MM.1S (cell line): ENCODE measurements at regions not wholly inside any gene's neighbourhood (a gene's known extent, or its start where the extent isn't known, plus 50 kb on each side); places are given as distances from the start of the nearest gene placed in this dataset.

Source experiments
- DNase-seq: peaks from one replicate; pipeline ENCODE4 v3.0.0-alpha.2; 2015
- H2AFZ ChIP-seq: fragments of 300-600 bp; sonication (generic); 2 replicates; pipeline ENCODE4 v1.6.0; 2016; ENCODE audit warnings: antibody characterized with exemption, low read length
- H3F3A ChIP-seq: fragments of 300-600 bp; sonication (generic); 2 replicates; pipeline ENCODE4 v1.6.1; 2016; ENCODE audit warnings: mild to moderate bottlenecking, antibody characterized with exemption, low read length, moderate library complexity, mixed read lengths; ENCODE audit not compliant: insufficient read depth
- H3K27ac ChIP-seq: fragments of 300-600 bp; sonication (generic); 2 replicates; pipeline ENCODE4 v1.5.1; 2016; ENCODE audit warnings: mild to moderate bottlenecking, low read length
- H3K27me3 ChIP-seq: fragments of 300-600 bp; sonication (generic); replicated peaks from 2 replicates; pipeline ENCODE4 v1.6.0; 2016; ENCODE audit warnings: low read length; ENCODE audit not compliant: insufficient read depth
- H3K36me3 ChIP-seq: fragments of 300-600 bp; sonication (generic); replicated peaks from 2 replicates; pipeline ENCODE4 v1.6.1; 2016; ENCODE audit warnings: mild to moderate bottlenecking, low read length, mixed read lengths; ENCODE audit not compliant: insufficient read depth
- H3K4me1 ChIP-seq: fragments of 300-600 bp; sonication (generic); 2 replicates; pipeline ENCODE4 v1.6.1; 2016; ENCODE audit warnings: low read length, mixed read lengths
- H3K4me2 ChIP-seq: fragments of 300-600 bp; sonication (generic); 2 replicates; pipeline ENCODE4 v1.6.0; 2016; ENCODE audit warnings: low read depth, low read length
- H3K4me3 ChIP-seq: fragments of 300-600 bp; sonication (generic); 2 replicates; pipeline ENCODE4 v1.5.1; 2016; ENCODE audit warnings: low read length, mixed read lengths
- H3K79me2 ChIP-seq: fragments of 300-600 bp; sonication (generic); 2 replicates; pipeline ENCODE4 v1.6.1; 2016; ENCODE audit warnings: mixed run types, low read length, mixed read lengths
- H3K9ac ChIP-seq: fragments of 300-600 bp; sonication (generic); 2 replicates; pipeline ENCODE4 v1.6.1; 2016; ENCODE audit warnings: low read length, mixed read lengths
- H3K9me2 ChIP-seq: fragments of 300-600 bp; sonication (generic); replicated peaks from 2 replicates; pipeline ENCODE4 v1.6.1; 2016; ENCODE audit warnings: mild to moderate bottlenecking, low read length, mixed read lengths; ENCODE audit not compliant: insufficient read depth
- H3K9me3 ChIP-seq: fragments of 300-600 bp; sonication (generic); replicated peaks from 2 replicates; pipeline ENCODE4 v1.6.1; 2016; ENCODE audit warnings: mild to moderate bottlenecking, low read length, mixed read lengths; ENCODE audit not compliant: insufficient read depth
- H4K20me1 ChIP-seq: fragments of 300-600 bp; sonication (generic); 2 replicates; pipeline ENCODE4 v1.6.1; 2016; ENCODE audit warnings: mild to moderate bottlenecking, low read length, moderate library complexity, mixed read lengths; ENCODE audit not compliant: insufficient read depth
- CTCF ChIP-seq: fragments of 300-600 bp; sonication (generic); IDR thresholded peaks from 2 replicates; pipeline ENCODE4 v1.5.1; 2016; ENCODE audit warnings: antibody characterized with exemption, low read length, mixed read lengths
- EZH2 ChIP-seq: fragments of 300-600 bp; sonication (generic); optimal IDR thresholded peaks from 2 replicates; pipeline ENCODE3; 2017; ENCODE audit warnings: low read depth, mild to moderate bottlenecking, antibody characterized with exemption, low read length, mixed read lengths
- EZH2phosphoT487 ChIP-seq: fragments of 300-600 bp; sonication (generic); IDR thresholded peaks from 2 replicates; pipeline ENCODE4 v1.6.1; 2018; ENCODE audit warnings: antibody characterized with exemption, low read length

- Histone ChIP-seq H3K9me3 (no peaks in the 10 kb centered on the region), H3K9me2 (no peaks in the 10 kb centered on the region), H3K4me2 (no peak overlapping the region), H3K27ac (no peak overlapping the region), H3K9ac (no peak overlapping the region), H3F3A (no peaks in the 10 kb centered on the region), H3K4me1 (no peaks in the 10 kb centered on the region), H2AFZ (no peak overlapping the region), H4K20me1 (no peaks in the 10 kb centered on the region), H3K79me2 (no peaks in the 10 kb centered on the region), H3K36me3 (no peaks in the 10 kb centered on the region), H3K4me3 (no peak overlapping the region), H3K27me3 (no peaks in the 10 kb centered on the region)
- TF ChIP-seq EZH2 (no peak), EZH2phosphoT487 (no peak), CTCF (no peak)
- DNase-seq: no peak
These were observed 235.0 kb downstream of the HTR1B start for GRCh38 chr6:77228279-77228678.

GRCh38 chr6:77217896-77218295 is 245.4 kb downstream of the HTR1B start:
- H3K4me3 ChIP-seq: no peak overlapping the region
- no peaks in the 10 kb centered on the region for H3K9me2 ChIP-seq
- H3F3A ChIP-seq: no peaks in the 10 kb centered on the region
- H3K27ac ChIP-seq: no peak overlapping the region
- DNase-seq: no peak
- TF ChIP-seq CTCF (no peak), EZH2 (no peak), EZH2phosphoT487 (no peak)
- H3K4me1 ChIP-seq: no peaks in the 10 kb centered on the region
- H3K27me3 ChIP-seq: no peaks in the 10 kb centered on the region
- H4K20me1 ChIP-seq: no peaks in the 10 kb centered on the region
- H3K36me3 ChIP-seq: no peaks in the 10 kb centered on the region
- H3K4me2 ChIP-seq: no peak overlapping the region
- H3K9ac ChIP-seq: no peak overlapping the region
- no peaks in the 10 kb centered on the region for H3K79me2 ChIP-seq
- no peak overlapping the region for H2AFZ ChIP-seq
- H3K9me3 ChIP-seq: no peaks in the 10 kb centered on the region

GRCh38 chr6:77205936-77206335 is 257.4 kb downstream of the HTR1B start:
- no peak for TF ChIP-seq EZH2
- no peaks in the 10 kb centered on the region for H3K9me3 ChIP-seq

GRCh38 chr6:77204555-77204954 is 258.7 kb downstream of the HTR1B start:
- no peak for TF ChIP-seq EZH2phosphoT487
- no peak for TF ChIP-seq EZH2
- no peak for TF ChIP-seq CTCF
- Histone ChIP-seq H3K27me3 (no peaks in the 10 kb centered on the region), H3K4me1 (no peaks in the 10 kb centered on the region), H3F3A (no peaks in the 10 kb centered on the region), H3K79me2 (no peaks in the 10 kb centered on the region), H3K4me3 (no peak overlapping the region), H3K27ac (no peak overlapping the region), H3K9ac (no peak overlapping the region), H4K20me1 (no peaks in the 10 kb centered on the region), H3K9me2 (no peaks in the 10 kb centered on the region), H3K4me2 (no peak overlapping the region), H2AFZ (no peak overlapping the region), H3K36me3 (no peaks in the 10 kb centered on the region), H3K9me3 (no peaks in the 10 kb centered on the region)
- DNase-seq: no peak

More at GRCh38 chr6:77205936-77206335, 257.4 kb downstream of the HTR1B start:
- no peaks in the 10 kb centered on the region for H3K79me2 ChIP-seq
- no peak overlapping the region for H3K27ac ChIP-seq
- H3K4me1 ChIP-seq: no peaks in the 10 kb centered on the region
- no peak overlapping the region for H3K4me2 ChIP-seq
- no peaks in the 10 kb centered on the region for H3K27me3 ChIP-seq
- H2AFZ ChIP-seq: no peak overlapping the region
- H3K9ac ChIP-seq: no peak overlapping the region
- DNase-seq: no peak
- no peak overlapping the region for H3K4me3 ChIP-seq
- H3K9me2 ChIP-seq: no peaks in the 10 kb centered on the region
- no peaks in the 10 kb centered on the region for H3K36me3 ChIP-seq
- H3F3A ChIP-seq: no peaks in the 10 kb centered on the region
- H4K20me1 ChIP-seq: no peaks in the 10 kb centered on the region
